SKM-1 treated with dmso at 0.1 percent for 144 hours (cell line): ENCODE measurements at regions not wholly inside any gene's neighbourhood (a gene's known extent, or its start where the extent isn't known, plus 50 kb on each side); places are given as distances from the start of the nearest gene placed in this dataset.
A peak's percentile ranks its signal among the peaks of the same experiment; 100 is the strongest.

Experiments used
- DNase-seq: peaks from one replicate; lab custom pipeline; 2025; ENCODE audit not compliant: unreplicated experiment; lab: John Stamatoyannopoulos, UW

- DNase-seq = peak; percentile 42
Observed at GRCh38 chr7:21357151-21358097, 70.5 kb upstream of the SP4 start.

- DNase-seq = peak; percentile 53
Observed at GRCh38 chr7:21358648-21359047, 69.2 kb upstream of the SP4 start.

- DNase-seq = no peak
Observed at GRCh38 chr7:21359163-21359562, 68.7 kb upstream of the SP4 start.

GRCh38 chr7:21361413-21362125, 66.3 kb upstream of the SP4 start:
- no peak for DNase-seq

GRCh38 chr7:21364801-21365271, 63.0 kb upstream of the SP4 start:
- DNase-seq = no peak

GRCh38 chr7:21365866-21366624, 61.8 kb upstream of the SP4 start:
- DNase-seq = peak; percentile 44

GRCh38 chr7:21367081-21367480, 60.8 kb upstream of the SP4 start:
- DNase-seq = no peak

GRCh38 chr7:21367537-21367936, 60.3 kb upstream of the SP4 start:
- no peak for DNase-seq

GRCh38 chr7:21368317-21368716, 59.6 kb upstream of the SP4 start:
- no peak for DNase-seq

- DNase-seq = no peak
Observed at GRCh38 chr7:21370283-21370982, 57.5 kb upstream of the SP4 start.

GRCh38 chr7:21371360-21371759, 56.5 kb upstream of the SP4 start:
- no peak for DNase-seq

GRCh38 chr7:21373031-21373430, 54.9 kb upstream of the SP4 start:
- no peak for DNase-seq

GRCh38 chr7:21374134-21374533, 53.7 kb upstream of the SP4 start:
- no peak for DNase-seq

- no peak for DNase-seq
Observed at GRCh38 chr7:21377545-21377944, 50.3 kb upstream of the SP4 start.
